Activated CD8-positive, alpha-beta memory T cell treated with anti-CD3 and anti-CD28 coated beads for 36 hours (primary cell): ENCODE measurements at regions not wholly inside any gene's neighbourhood (a gene's known extent, or its start where the extent isn't known, plus 50 kb on each side); places are given as distances from the start of the nearest gene placed in this dataset.

Experiments
- CTCF ChIA-PET: fragments of 350-600 bp; sonication (Branson Sonifier 250); formaldehyde crosslinking; loops from one replicate; lab custom pipeline; 2021; ENCODE audit warnings: antibody characterized with exemption; lab: Charles Lee
- POLR2A ChIA-PET: fragments of 350-600 bp; sonication (Branson Sonifier 250); formaldehyde crosslinking; loops from one replicate; lab custom pipeline; 2021; ENCODE audit warnings: antibody characterized with exemption; lab: Charles Lee

DNA sequence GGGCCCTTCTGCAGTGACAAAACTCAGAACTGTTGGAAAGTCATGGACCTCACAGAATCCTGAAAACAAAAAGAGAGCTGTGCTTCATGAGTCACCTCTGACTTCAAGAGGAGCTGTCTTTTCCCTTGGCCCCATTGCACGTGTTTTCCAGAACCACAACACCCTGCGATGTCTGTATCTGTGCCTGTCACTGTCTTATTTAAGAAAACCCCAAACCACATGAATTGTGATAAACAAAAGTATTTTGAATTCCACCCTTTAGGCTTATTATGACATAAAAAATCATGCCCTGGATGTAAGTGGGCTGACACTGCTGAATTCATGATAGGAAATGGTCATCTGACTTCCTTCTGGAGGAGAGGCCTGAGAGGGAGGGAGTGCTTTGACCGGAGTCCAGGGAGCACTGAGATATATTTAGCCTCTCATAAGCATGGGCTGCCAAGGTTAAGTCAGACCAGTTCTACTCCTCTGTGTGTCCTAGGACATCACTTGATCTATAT is 96.4 kb upstream of the DUSP22 start:
- POLR2A ChIA-PET, result interaction anchor here (1.2 kb wide), 1 partner anchor 208 kb away, joined by 3 read pairs; no protein-coding TSS in a partner anchor
- CTCF ChIA-PET, result interaction anchor here (0.9 to 1.7 kb wide), 3 partner anchors 29 to 306 kb away, joined by 3 to 11 read pairs (median 4); no protein-coding TSS in a partner anchor

DNA sequence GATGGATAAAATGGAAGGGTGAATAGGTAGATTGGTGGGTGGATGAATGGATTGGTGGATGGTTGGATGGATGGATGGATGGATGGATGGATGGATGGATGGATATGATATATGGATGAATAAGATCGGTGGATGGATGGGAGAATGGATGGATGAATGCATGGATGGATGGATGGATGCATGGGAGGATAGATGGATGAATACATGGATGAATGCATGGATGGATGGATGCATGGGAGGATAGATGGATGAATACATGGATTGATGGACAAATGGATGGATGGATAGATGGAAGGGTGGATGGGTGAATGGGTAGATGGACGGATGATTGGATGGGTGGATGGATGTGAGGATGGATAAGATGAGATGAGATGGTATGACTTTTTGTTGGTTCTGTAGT is 95.7 kb upstream of the DUSP22 start:
- ChIA-PET CTCF (no interaction called here), POLR2A (no interaction called here)

DNA sequence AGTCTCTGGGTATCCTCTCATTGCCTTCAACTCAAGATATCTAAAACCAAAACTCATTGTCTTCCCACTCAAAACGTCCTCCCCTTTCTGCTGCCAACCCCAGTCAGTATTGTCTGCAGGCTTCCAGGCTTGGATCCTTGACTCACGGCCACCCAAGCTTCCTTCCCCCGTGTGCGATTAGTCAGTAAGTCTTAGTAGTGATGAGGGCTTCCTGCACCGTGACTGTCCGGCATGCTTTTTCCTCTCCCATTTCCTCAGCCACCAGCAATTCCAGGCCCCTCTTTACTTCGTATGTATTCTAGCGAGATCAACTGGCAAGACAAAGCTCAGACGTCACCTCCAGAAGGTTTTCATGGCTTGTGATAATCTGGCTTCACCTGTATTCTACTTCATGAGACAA is 88.6 kb upstream of the DUSP22 start:
- ChIA-PET CTCF (no interaction called here), POLR2A (no interaction called here)

DNA sequence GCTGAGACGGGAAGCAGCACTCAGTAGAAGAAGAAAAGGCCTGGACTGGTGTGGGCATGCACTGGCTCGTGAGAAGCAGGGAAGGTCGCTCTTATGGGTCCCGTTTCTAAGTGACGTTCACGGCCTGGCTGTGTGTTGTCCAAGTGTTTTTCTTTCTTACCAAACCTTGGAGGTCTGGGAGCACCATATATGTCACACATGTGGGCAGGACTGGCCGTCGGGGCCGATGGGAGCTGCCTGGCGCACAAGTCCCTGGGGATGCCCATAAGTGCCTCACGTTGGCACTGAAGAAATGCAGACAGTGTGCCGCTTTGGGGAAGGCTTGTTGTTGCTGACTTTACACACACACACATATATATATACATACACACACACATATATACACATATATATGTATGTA is 86.0 kb upstream of the DUSP22 start:
- ChIA-PET POLR2A (no interaction called here), CTCF (no interaction called here)

DNA sequence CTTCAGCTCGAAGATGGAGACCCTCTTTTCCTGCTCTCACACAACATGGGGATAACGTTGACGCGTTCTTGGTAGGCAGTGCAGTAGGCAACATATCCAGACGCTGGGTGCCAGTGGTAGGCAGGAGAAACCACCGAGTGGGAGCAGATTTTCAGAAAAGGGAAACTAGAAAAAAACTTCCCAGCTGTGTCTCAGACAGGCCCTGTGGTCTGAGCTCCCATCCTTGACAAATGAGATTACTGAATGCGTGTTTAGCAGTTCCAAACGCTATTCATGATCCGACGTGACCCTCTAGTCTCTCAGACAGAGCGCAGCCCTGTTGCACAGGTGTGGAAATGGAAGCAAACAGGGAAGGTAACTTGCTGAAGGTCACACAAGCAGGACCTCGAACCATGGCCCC is 83.9 kb upstream of the DUSP22 start:
- CTCF ChIA-PET, result no interaction called here
- POLR2A ChIA-PET, result no interaction called here

DNA sequence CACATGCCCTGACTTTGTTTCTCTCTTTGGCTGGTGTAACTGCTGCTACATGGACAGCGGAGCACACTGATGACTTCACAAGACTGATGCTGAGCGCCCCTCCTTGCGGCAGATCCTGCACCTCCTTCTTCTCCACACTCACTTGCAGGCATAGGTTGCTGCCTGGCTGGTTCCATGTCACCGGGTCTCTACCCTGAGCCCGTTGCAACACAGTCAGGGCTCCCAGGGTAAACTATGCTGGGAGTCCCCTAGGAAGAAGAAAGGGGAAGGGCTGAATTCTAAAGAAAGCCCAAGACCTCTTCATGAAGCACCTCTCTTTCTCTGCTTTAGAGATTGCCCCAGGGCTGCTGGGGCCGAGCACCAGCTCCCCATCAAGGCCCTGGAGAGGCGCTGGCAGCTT is 83.3 kb upstream of the DUSP22 start:
- POLR2A ChIA-PET, result interaction anchor here (0.6 to 1.1 kb wide), 2 partner anchors 19 to 82 kb away, joined by 3 to 4 read pairs; no protein-coding TSS in a partner anchor
- CTCF ChIA-PET, result interaction anchor here (1.3 kb wide), 1 partner anchor 12 kb away, joined by 3 read pairs; no protein-coding TSS in a partner anchor

DNA sequence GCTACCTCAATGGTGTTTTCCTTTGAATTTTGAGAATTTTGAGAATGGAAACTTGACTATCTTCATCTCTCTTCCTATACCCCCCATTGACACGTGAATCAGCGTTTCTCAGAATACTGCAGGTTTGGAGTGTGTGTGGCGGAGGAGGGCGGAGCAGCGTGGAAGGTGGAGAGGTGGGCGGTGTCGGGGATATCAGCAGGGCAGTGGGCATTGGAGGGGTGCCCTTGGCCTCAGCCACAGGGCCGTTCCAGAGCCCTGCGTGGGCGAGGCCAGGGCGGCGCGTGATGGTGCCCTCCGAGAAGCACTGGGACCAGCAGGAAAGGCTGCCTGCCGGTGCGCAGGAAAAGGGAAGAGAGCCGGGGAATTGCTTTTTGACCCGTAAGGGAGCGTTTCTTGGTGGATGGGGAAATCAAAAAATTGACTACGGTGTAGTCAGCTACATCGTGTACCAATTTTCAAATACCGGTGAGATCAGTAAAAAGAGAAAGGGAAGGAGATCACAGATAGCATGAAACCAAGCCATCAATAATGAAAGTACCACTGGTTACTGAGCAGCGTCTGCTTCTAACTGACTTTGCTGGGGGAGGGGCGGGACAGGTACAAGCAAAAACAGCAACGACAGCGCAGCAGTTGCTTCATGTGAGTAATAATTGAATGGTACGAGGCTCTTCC is 82.7 kb upstream of the DUSP22 start:
- ChIA-PET CTCF (interaction anchor here (1.3 to 1.5 kb wide), 2 partner anchors 11 to 61 kb away, joined by 3 read pairs; no protein-coding TSS in a partner anchor), POLR2A (interaction anchor here (1.0 to 1.1 kb wide), 2 partner anchors 20 to 181 kb away, joined by 3 read pairs; no protein-coding TSS in a partner anchor)

DNA sequence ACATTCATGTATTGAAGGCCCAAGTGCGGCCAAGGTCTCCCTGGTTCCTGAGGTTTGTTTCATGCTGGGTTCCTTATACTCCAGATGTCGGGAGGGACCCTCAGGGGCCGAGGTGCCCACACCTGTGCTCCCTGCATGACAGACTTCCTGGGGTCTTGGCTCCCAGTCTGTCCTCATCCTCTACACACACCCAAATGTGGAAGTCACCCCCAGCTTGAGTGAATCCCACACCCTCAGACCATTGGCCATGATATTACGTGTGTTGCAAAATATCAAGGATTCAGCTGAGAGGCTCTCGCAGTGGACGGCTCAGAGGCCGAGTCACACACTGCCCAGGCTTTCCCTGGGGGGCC is 82.2 kb upstream of the DUSP22 start:
- ChIA-PET CTCF (interaction anchor here (1.3 to 1.5 kb wide), 3 partner anchors 10 to 83 kb away, joined by 3 read pairs; no protein-coding TSS in a partner anchor), POLR2A (interaction anchor here (1.0 kb wide), 1 partner anchor 180 kb away, joined by 3 read pairs; no protein-coding TSS in a partner anchor)

DNA sequence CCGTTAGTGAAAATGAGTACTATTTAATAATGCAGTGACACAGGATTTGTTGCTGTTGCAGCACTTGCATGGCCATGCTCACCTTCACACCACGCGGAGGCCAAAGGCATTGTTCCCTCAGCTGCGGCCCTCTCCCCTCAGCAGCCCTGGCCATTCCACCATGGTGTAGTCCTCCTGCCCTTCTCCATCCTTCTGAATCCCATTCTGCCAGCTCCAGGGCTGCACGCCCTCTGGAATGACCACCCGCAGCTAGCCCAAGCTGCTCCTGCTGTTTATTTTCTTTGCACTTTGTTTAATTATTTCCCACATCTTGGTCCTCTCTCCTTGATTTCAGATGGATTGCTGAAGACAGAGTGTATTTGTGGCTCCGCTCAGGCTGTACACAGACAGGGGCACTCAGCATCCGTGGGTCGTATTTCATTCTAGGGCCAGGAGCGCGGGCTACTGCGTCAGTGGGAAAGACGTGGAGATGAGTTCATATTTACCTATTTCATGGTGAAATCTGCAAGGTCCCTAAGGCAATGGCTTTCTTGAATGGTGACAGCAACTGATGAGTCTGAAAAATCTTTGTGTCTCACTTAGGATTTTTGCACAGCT is 81.4 kb upstream of the DUSP22 start:
- POLR2A ChIA-PET, result interaction anchor here (0.6 kb wide), 1 partner anchor 178 kb away, joined by 3 read pairs; no protein-coding TSS in a partner anchor
- CTCF ChIA-PET, result interaction anchor here (1.3 to 1.7 kb wide), 3 partner anchors 10 to 82 kb away, joined by 3 to 4 read pairs (median 3); no protein-coding TSS in a partner anchor

DNA sequence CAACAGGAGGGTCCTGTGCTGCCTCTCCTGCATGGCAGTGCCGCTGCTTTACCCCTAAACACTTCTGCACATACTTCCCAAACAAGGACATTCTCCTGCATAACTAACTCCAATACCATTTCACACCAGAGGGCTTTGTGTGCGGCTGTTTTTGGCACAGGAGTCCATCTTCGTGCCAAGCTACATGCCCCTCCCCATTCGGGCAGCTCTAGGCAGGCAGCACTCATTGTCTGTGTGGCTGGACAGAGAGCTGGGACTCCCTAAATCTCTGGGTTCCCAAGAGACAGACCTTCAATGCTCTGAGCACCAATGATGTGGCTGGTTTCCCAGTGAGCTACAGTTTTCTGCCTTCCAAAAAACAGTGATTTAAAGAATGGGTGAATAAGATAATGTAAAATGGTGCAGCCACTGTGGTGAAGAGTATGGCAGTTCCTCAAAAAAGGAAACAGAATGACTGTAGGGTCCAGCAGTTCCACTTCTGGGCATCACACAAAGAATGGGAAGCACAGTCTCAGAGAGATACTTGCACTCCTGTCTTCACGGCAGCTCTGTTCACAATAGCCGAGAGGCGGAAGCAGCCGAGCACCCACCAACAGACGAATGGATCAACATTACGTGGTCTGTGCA is 80.3 kb upstream of the DUSP22 start:
- POLR2A ChIA-PET, result no interaction called here
- CTCF ChIA-PET, result interaction anchor here (1.7 kb wide), 1 partner anchor 9 kb away, joined by 4 read pairs; no protein-coding TSS in a partner anchor

DNA sequence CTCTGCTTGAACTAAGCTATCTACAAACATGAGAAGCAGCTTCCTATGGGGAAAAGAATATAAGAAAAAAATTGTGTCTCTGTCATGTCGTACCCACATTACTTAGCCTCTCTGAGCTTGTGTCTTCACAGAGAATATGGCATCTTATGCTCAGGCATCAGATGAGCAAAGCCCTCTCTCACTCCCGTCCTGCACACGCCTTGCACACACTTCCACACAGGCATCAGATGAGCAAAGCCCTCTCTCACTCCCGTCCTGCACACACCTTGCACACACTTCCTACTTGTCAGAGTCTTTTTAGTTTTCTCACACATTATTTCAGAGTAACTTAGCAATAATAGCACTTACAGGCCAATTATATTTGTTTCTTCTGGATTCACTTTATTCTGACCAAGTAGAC is 79.0 kb upstream of the DUSP22 start:
- ChIA-PET CTCF (no interaction called here), POLR2A (no interaction called here)

DNA sequence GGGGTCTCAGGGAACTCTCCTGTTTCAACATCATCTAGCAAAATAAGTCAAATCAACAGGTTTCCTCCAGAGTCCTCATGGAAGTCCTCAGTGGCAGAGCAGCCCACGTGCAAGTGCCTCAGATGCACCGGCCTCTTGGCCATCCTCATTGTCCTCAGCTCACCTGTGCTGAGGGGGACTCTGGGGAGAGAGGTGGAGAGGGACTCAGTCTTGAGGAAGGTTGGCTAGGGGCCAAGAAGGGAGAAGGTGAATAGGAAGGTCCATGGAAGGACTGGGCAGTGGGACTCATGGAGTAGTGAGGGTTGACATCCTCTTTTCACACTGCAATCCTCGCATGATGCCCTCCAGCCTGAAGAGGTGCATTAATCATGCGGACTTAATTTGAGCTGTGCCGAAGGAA is 77.9 kb upstream of the DUSP22 start:
- ChIA-PET CTCF (no interaction called here), POLR2A (no interaction called here)

DNA sequence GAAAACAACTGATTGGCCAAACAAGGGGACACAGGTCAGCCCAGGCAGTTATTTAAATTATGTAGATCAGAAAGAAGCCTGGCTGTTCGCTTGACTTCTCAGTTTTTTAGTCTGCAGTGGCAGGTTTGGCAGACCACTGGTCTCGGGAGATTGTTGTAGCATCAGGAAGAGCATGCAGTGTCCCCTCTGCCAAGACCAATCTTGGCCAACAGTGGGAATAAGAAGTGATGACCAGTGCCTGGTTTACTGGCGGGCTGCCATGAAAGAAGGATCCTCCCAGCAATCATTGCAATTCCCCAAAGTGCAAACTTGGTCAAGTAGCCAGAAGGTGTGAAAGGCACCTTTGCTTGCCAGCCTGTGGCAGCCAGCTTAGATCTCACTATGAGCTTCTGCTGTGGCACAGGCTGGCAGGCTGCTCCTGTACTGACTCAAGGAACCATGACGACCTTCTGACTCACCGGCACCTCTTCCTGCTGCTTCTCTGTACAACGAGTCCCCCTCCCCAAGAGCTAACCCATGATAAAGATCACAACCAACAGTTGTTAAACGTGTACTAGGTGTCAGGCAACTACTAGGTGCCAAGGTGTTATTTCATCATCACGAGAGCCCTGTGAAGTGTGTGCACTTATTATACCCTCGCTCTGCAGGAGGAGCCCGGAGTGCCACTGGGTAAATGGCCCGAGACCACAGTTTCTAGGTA is 76.8 kb upstream of the DUSP22 start:
- ChIA-PET CTCF (interaction anchor here (0.7 to 2.4 kb wide), 5 partner anchors 9 to 34 kb away, joined by 3 to 10 read pairs (median 6); no protein-coding TSS in a partner anchor), POLR2A (interaction anchor here (1.0 kb wide), 1 partner anchor 22 kb away, joined by 3 read pairs; no protein-coding TSS in a partner anchor)

DNA sequence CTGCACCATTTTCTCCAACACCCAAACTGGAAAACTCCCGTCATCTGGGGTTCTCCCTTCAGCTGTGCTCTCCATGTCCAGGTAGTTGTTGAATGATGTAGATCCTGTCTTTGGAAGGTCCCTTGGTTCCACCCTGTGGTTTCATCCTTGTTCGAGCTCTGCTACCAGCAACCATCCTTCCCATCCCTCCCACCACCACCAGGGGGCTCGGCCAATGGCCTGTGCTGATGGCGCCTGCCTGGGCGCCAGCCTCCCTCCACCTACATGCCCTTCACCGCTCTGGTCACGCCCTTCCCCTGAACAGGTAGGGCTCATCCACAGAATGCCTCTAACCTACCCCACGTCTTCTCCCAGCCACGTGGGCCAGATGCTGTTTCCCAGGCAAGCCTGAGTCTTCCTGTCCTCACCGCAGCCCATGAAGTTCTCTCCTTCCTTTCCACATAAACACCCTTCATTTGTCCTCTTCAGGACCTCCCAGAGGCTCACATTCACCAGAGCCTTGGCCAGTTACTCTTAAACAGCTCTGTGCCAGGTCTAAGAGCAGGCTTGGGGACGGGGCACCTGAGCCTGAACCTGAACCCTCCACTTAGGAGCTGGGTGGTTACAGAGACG is 75.1 kb upstream of the DUSP22 start:
- ChIA-PET CTCF (interaction anchor here (0.9 to 2.4 kb wide), 4 partner anchors 9 to 206 kb away, joined by 3 to 10 read pairs (median 6); no protein-coding TSS in a partner anchor), POLR2A (no interaction called here)

DNA sequence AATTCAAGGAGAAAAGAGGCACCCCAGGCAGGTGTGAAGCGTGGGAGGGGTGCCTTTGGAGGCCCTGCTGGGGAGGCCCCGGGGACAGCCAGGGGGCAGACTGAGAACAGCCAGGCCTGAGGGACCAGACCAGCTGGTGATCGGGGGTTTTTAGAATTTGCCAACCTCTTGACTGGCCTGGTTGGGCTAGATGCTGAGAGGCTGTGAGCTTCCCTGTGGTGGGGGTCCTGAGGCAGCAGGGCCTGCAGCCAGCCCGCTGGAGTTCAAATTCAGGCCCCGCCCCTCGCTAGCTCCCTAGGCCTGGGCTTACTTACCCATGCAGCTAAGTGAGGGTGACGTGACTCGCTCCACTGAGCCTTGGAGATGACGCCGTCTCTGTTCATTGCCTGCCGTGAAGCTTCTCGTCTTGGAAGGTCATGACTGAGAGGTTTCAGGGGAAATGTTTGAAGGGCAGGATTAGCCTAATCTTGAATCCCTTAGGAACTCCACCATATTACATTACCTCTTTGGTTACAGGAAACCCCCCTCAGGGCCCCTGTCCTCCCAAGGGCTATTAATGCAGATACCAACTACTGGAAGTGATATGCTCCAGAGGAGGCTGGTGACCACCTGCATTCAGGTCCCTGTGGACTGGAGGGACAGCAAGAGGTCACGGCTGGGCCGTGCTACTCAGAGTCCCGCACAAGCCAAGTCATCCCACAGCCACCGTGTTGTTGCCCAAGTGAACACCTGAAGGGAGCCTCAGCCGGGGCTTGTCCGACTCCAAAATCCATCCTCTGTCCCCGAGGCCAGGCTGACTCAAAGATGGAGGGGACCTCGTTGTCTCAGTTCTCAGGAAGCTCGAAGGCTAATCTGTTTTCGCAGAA is 73.9 kb upstream of the DUSP22 start:
- CTCF ChIA-PET, result no interaction called here
- POLR2A ChIA-PET, result no interaction called here

DNA sequence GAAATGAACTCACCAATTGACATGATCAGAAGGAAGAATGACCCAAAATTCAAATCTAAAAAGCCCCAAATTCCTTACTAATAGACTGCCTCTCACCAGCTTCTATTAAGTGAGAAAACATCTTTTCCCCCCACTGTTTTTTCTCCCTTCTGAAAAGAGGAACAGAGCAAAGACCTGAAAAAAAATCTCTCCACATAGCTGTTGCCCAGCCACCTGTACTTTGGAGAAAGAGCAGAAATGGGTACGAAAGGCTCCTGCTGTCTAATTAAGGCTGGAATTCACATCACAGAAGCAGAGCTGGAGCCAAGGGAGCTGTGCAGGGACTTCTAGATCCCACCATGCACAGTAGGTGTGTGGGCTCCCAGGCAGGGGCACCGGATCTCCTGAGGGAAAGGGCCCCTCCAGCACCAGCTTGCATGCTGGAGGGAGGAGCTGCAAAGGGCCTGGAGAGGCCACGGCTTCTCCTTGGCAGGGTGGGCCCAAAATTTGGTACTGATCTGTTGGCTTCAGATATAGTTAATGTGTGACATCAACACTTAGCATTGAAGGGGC is 73.2 kb upstream of the DUSP22 start:
- CTCF ChIA-PET, result no interaction called here
- POLR2A ChIA-PET, result no interaction called here

DNA sequence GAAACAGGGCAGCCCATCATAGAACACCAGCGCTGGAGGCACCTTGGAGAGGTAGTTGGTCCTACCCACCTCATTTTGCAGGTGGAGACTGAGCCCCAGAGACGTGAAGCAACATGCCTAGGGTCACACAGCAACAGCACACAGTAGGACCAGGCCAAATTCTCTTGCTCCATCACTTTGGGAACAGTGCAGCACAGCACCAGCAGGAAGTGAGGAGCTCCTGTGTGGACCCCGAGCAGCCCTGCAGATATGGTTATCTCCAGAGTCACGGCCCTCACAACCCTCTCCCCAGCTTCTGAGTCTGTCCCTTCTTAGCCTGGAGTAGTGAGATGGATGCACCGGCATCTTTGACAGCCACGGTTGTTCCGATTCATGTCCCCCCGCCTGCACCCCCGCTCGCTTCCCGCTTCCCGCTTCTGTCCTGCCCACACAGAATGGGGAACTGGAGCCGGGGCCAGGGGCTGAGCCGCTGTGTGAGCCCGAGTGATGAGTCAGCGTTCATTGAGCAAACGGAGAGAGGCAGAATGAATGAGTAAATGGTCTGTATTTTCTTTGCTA is 72.6 kb upstream of the DUSP22 start:
- CTCF ChIA-PET, result no interaction called here
- POLR2A ChIA-PET, result no interaction called here
